ENCODE measurements at regions not wholly inside any gene's neighbourhood (a gene's known extent, or its start where the extent isn't known, plus 50 kb on each side); places are given as distances from the start of the nearest gene placed in this dataset.

GRCh38 chr4:176383273-176384077 lies 63.7 kb downstream of the SPCS3 start:
- no peak overlapping the region for H3K4me3 ChIP-seq (ENCODE audit: low read length)
- no peak for DNase-seq (ENCODE audit: low read depth, low spot score)

DNA sequence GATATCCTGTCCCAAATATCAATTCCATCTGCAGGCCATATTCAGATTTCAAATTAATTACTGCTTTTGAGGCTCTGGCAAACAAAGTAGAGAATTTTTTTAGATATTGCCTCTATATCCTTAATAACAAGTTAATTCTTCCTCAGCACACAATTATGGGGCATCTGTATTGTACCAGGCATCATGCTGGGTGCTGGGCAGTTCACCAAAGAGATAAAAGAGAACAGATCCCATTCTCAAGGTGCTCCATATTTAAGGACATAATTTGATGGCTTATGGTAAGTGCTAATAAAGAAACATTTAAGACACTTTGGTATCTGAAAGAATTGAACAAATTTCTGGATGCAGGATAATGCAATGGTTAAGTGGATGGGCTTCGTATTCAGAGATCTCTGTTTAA lies 65.8 kb downstream of the SPCS3 start:
- DNase-seq (ENCODE audit: low read depth, low spot score) = no peak
- no peak overlapping the region for H3K4me3 ChIP-seq (ENCODE audit: low read length)

DNA sequence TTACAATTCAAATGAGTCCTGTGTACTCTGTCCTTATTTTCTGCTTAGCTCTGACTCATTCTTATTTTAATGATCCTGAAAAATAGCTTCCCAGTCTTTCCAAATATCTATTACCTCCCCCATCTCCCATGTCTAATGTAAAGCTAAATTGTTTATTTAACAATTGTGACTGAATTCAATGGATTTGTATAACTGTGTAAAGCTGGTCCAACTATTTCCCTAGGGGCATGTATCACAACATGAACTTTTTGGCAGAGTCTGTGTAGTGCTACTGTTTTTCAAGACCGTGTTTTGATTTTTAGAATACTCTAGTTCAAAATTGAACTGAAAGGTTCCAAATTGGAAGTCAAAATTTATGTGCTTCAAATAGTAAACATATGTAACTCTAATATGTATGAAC lies 67.8 kb downstream of the SPCS3 start:
- H3K4me3 ChIP-seq (ENCODE audit: low read length) = no peak overlapping the region
- DNase-seq (ENCODE audit: low read depth, low spot score) = no peak

DNA sequence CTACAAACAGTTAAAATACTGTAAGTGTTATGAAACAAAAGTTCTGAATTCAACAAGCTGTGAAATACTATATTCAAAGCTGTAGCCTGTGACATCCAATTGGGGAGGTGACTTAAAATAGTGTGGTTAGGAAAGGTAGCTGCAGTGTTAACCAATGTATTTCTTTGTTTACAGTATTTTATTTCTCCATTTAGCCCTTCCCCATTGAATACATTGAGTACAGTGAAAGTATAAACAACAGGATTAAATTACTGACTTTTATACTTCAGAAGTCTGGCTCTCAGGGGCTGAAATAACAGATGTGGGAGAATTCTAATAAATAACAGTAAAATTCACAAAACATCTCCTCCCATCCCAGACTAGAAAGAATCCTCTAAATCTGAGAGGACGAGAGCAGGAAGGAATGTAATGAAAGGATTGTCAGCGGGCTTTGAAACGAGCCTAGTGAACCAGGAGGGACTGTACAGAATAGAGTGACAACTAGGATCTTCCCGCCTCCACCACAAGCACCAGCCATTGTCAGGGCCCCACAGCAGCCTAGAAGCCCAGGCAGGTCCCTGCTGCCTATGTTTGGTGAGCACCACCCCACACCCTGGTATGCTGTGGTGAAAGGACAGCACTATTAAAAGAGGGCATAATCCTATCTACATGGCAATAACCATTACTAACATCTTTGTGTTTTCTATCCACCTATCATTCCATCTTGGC lies 73.7 kb downstream of the SPCS3 start:
- no peak for DNase-seq (ENCODE audit: low read depth, low spot score)
- H3K4me3 ChIP-seq (ENCODE audit: low read length) = no peak overlapping the region

DNA sequence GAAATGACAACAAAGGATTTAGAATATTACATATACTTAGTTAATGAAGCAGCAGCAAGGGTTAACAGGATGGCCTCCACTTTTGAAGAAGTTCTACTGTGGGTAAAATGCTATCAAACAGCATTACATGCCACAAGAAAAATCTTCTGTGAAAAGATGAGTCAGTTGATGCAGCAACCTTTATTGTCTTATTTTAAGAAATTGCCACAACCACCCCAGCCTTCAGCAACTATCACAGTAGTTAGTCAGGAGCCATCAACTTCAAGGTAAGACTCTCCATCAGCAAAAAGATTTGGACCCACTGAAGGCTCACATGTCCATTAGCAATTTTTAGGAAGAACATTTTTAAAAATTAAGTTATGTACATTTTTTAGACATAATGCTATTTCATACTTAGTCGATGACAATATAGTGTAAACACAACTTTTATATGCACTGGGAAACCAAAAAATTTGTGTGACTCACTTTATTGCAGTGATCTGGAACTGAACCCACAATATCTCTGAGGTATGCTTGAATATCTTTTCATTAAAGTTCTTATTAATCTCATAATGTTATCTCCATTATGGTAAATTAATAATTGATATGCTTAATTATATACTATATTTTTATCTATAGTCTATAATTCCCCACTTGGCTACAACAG lies 81.2 kb downstream of the SPCS3 start:
- DNase-seq (ENCODE audit: low read depth, low spot score) = no peak
- no peak overlapping the region for H3K4me3 ChIP-seq (ENCODE audit: low read length)

DNA sequence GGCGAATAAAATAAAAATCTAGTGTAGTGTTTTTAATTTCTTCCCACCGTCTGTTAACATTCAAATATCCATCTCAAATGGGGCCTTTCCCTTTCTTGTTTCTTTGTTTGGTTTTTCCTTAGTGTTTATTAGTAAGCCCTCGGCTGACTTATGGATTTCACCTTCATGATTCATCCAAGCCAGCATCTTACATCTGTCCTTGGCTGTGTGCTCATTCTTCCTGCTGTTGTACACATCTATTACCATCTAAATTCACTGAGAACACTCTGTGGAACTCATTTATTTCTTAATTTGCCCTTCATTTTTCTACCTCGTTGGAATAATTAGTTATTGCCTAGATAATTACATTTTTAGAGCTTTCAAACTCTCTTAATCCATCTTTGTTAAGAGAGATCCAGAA lies 84.9 kb downstream of the SPCS3 start:
- no peak for DNase-seq (ENCODE audit: low read depth, low spot score)
- no peak overlapping the region for H3K4me3 ChIP-seq (ENCODE audit: low read length)

DNA sequence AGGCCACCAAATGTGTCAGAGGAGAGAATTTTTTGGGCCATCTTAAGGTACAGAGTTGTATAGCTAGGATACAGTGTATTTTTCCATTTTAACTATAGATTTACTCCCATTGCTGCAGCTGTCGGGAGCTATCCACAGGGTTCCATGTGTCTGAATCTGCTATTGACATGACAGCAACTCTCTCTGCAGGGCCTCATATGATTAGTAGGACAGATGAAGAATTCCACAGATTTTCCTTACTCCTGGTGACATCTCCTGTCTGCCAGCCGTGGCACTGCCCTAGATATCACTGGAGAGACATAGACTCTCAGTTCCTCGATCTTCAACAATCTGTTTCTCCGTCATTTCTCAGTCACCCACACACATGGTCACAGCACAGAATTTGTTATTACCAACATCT lies 86.5 kb downstream of the SPCS3 start:
- DNase-seq (ENCODE audit: low read depth, low spot score) = no peak
- no peak overlapping the region for H3K4me3 ChIP-seq (ENCODE audit: low read length)

- no peak for DNase-seq (ENCODE audit: low read depth, low spot score)
- no peak overlapping the region for H3K4me3 ChIP-seq (ENCODE audit: low read length)
Observed at GRCh38 chr4:176406736-176407135, 87.0 kb downstream of the SPCS3 start.

DNA sequence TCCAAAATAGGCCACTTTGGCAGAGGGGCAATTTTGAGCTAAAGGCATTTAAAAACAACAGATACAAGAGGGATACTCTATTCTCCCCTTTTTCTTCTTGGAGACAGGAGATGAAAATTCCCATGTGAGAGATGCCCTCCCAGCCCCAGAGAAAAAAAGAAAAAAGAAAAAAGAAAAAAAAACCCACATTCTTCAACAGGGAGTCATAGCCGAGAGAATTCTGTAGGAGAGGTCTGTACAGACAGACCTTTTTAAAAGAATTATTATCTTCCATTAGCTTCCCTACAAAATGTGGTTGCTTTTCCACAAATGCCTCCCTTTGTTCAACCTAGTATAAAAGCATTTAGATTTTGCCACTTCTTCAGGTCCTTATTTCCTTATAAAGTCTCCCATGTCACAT lies 89.9 kb downstream of the SPCS3 start:
- H3K4me3 ChIP-seq (ENCODE audit: low read length) = no peak overlapping the region
- no peak for DNase-seq (ENCODE audit: low read depth, low spot score)

DNA sequence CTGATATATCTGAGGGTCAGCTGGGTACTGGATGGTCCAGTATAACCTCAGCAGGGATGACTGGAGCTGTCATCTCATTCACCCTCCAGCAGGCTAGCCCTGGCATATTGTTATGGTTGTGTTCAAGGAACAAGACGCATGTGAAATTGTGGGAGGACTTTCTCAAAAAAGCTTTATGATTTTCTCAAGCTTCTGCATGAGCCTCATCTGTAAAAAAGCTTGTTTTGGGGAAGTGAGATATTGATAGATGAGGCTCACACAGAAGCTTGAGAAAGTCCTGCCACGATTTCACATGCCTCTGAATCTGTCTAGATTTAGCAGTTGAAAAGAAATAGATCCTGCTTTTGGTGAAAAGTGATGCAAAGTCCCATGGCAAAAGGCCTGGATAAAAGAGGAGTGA lies 93.4 kb downstream of the SPCS3 start:
- DNase-seq (ENCODE audit: low read depth, low spot score) = no peak
- no peak overlapping the region for H3K4me3 ChIP-seq (ENCODE audit: low read length)

- no peak for DNase-seq (ENCODE audit: low read depth, low spot score)
- H3K4me3 ChIP-seq (ENCODE audit: low read length) = no peak overlapping the region
Observed at GRCh38 chr4:176422001-176422400, 102.2 kb downstream of the SPCS3 start.

GRCh38 chr4:176422511-176422910 lies 102.7 kb downstream of the SPCS3 start:
- no peak for DNase-seq (ENCODE audit: low read depth, low spot score)
- no peak overlapping the region for H3K4me3 ChIP-seq (ENCODE audit: low read length)

GRCh38 chr4:176425035-176425434 lies 105.3 kb downstream of the SPCS3 start:
- DNase-seq (ENCODE audit: low read depth, low spot score) = no peak
- H3K4me3 ChIP-seq (ENCODE audit: low read length) = no peak overlapping the region

- DNase-seq (ENCODE audit: low read depth, low spot score) = no peak
Observed at GRCh38 chr4:176432811-176433540, 113.2 kb downstream of the SPCS3 start.

GRCh38 chr4:176433983-176434382 lies 114.2 kb downstream of the SPCS3 start:
- H3K4me3 ChIP-seq (ENCODE audit: low read length) = no peak overlapping the region
- no peak for DNase-seq (ENCODE audit: low read depth, low spot score)

More at GRCh38 chr4:176432811-176433540, 113.2 kb downstream of the SPCS3 start:
- H3K4me3 ChIP-seq (ENCODE audit: low read length) = no peak overlapping the region

GRCh38 chr4:176435901-176436292 lies 116.1 kb downstream of the SPCS3 start:
- DNase-seq (ENCODE audit: low read depth, low spot score) = no peak
- no peak overlapping the region for H3K4me3 ChIP-seq (ENCODE audit: low read length)

- H3K4me3 ChIP-seq (ENCODE audit: low read length) = no peak overlapping the region
- peak; percentile 8 for DNase-seq (ENCODE audit: low read depth, low spot score)
Observed at GRCh38 chr4:176436293-176436973, 116.7 kb downstream of the SPCS3 start.

DNA sequence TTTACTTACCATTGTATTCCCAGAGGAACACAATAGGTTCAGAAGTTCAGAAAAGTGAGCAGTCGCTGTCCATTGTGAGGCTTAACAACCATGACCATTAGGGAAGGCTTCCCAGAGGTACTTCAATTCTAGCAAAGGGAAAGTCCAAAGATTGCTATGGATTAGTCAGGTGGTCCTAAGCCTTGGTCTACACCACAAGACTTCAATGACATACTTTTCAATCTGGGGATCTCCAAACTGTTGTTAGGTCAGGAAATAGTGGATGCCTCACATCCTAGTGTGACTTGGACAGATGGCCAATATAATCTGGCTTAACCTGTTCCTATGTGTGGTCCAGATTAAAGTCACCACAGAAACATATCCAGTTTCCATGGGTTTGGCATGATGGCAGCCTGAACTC lies 118.0 kb downstream of the SPCS3 start:
- DNase-seq (ENCODE audit: low read depth, low spot score) = no peak
- H3K4me3 ChIP-seq (ENCODE audit: low read length) = no peak overlapping the region

GRCh38 chr4:176438401-176438800 lies 118.6 kb downstream of the SPCS3 start:
- no peak overlapping the region for H3K4me3 ChIP-seq (ENCODE audit: low read length)
- no peak for DNase-seq (ENCODE audit: low read depth, low spot score)
